NCI-H82 (cell line): ENCODE measurements at regions not wholly inside any gene's neighbourhood (a gene's known extent, or its start where the extent isn't known, plus 50 kb on each side); places are given as distances from the start of the nearest gene placed in this dataset.
"Not testable (repeated sequence)": the region's sequence is repeated elsewhere in the genome, so short reads cannot be mapped to it uniquely, and the experiment has no call there.

Source experiments
- DNase-seq: peaks from one replicate; lab custom pipeline; 2025; lab: John Stamatoyannopoulos, UW

- DNase-seq: not testable (repeated sequence)
Measured at GRCh38 chr5:121485999-121486398, 365.7 kb upstream of the FTMT start.

- no peak for DNase-seq
Measured at GRCh38 chr5:121489972-121490371, 361.7 kb upstream of the FTMT start.

GRCh38 chr5:121497176-121497575 is 354.5 kb upstream of the FTMT start:
- peak; percentile 88 for DNase-seq

- DNase-seq: no peak
Measured at GRCh38 chr5:121500310-121500709, 351.4 kb upstream of the FTMT start.

GRCh38 chr5:121503111-121503840 is 348.4 kb upstream of the FTMT start:
- peak; percentile 90 for DNase-seq

- no peak for DNase-seq
Measured at GRCh38 chr5:121516997-121517396, 334.7 kb upstream of the FTMT start.

GRCh38 chr5:121525706-121526105 is 326.0 kb upstream of the FTMT start:
- no peak for DNase-seq

- DNase-seq: no peak
Measured at GRCh38 chr5:121526908-121527307, 324.8 kb upstream of the FTMT start.

GRCh38 chr5:121533814-121534213 is 317.9 kb upstream of the FTMT start:
- no peak for DNase-seq

GRCh38 chr5:121550989-121551388 is 300.7 kb upstream of the FTMT start:
- no peak for DNase-seq

GRCh38 chr5:121559832-121560231 is 291.9 kb upstream of the FTMT start:
- no peak for DNase-seq

- DNase-seq: no peak
Measured at GRCh38 chr5:121572061-121572460, 279.6 kb upstream of the FTMT start.

- no peak for DNase-seq
Measured at GRCh38 chr5:121573721-121574382, 277.8 kb upstream of the FTMT start.

- DNase-seq: no peak
Measured at GRCh38 chr5:121581588-121581987, 270.1 kb upstream of the FTMT start.

- DNase-seq: no peak
Measured at GRCh38 chr5:121596882-121597281, 254.8 kb upstream of the FTMT start.

GRCh38 chr5:121608826-121609225 is 242.9 kb upstream of the FTMT start:
- no peak for DNase-seq

GRCh38 chr5:121624035-121624434 is 227.6 kb upstream of the FTMT start:
- no peak for DNase-seq

GRCh38 chr5:121628783-121629182 is 222.9 kb upstream of the FTMT start:
- DNase-seq: peak; percentile 26

GRCh38 chr5:121630402-121630801 is 221.3 kb upstream of the FTMT start:
- DNase-seq: peak; percentile 36

- no peak for DNase-seq
Measured at GRCh38 chr5:121634946-121635345, 216.7 kb upstream of the FTMT start.

GRCh38 chr5:121638126-121638525 is 213.6 kb upstream of the FTMT start:
- no peak for DNase-seq

- DNase-seq: peak; percentile 6
Measured at GRCh38 chr5:121640298-121640697, 211.4 kb upstream of the FTMT start.

GRCh38 chr5:121658221-121658620 is 193.5 kb upstream of the FTMT start:
- DNase-seq: no peak

- DNase-seq: no peak
Measured at GRCh38 chr5:121660142-121660541, 191.5 kb upstream of the FTMT start.
